GM21423 (cell line): ENCODE measurements at regions not wholly inside any gene's neighbourhood (a gene's known extent, or its start where the extent isn't known, plus 50 kb on each side); places are given as distances from the start of the nearest gene placed in this dataset.
"Not testable (repeated sequence)": the region's sequence is repeated elsewhere in the genome, so short reads cannot be mapped to it uniquely, and the experiment has no call there.

Source experiments
- ATAC-seq: cut with Tn5 transposase; IDR thresholded peaks from one replicate; pipeline ENCODE4 v1.9.1; 2021; ENCODE audit warnings: mild to moderate bottlenecking, moderate library complexity; ENCODE audit not compliant: unreplicated experiment

- no peak for ATAC-seq
Measured at GRCh38 chr18:60888071-60888624, 445.1 kb upstream of the CDH20 start.

- no peak for ATAC-seq
Measured at GRCh38 chr18:60889442-60889841, 443.8 kb upstream of the CDH20 start.

- no peak for ATAC-seq
Measured at GRCh38 chr18:60891936-60892335, 441.3 kb upstream of the CDH20 start.

GRCh38 chr18:60892441-60892840, 440.8 kb upstream of the CDH20 start:
- no peak for ATAC-seq

GRCh38 chr18:60892855-60893254, 440.4 kb upstream of the CDH20 start:
- no peak for ATAC-seq

GRCh38 chr18:60893355-60894097, 439.7 kb upstream of the CDH20 start:
- no peak for ATAC-seq

GRCh38 chr18:60894254-60894945, 438.8 kb upstream of the CDH20 start:
- ATAC-seq = no peak

GRCh38 chr18:60895181-60895580, 438.0 kb upstream of the CDH20 start:
- ATAC-seq = no peak

GRCh38 chr18:60898111-60898510, 435.1 kb upstream of the CDH20 start:
- ATAC-seq = no peak

GRCh38 chr18:60905699-60906098, 427.5 kb upstream of the CDH20 start:
- no peak for ATAC-seq

GRCh38 chr18:60910534-60910933, 422.7 kb upstream of the CDH20 start:
- ATAC-seq = no peak

GRCh38 chr18:60911504-60911903, 421.7 kb upstream of the CDH20 start:
- no peak for ATAC-seq

GRCh38 chr18:60915160-60915559, 418.1 kb upstream of the CDH20 start:
- ATAC-seq = no peak

GRCh38 chr18:60918862-60919261, 414.4 kb upstream of the CDH20 start:
- ATAC-seq = not testable (repeated sequence)

GRCh38 chr18:60925892-60926291, 407.3 kb upstream of the CDH20 start:
- no peak for ATAC-seq

GRCh38 chr18:60929966-60930365, 403.3 kb upstream of the CDH20 start:
- ATAC-seq = no peak

GRCh38 chr18:60935041-60935910, 398.0 kb upstream of the CDH20 start:
- no peak for ATAC-seq

GRCh38 chr18:60936101-60936500, 397.1 kb upstream of the CDH20 start:
- no peak for ATAC-seq

GRCh38 chr18:60943297-60943696, 389.9 kb upstream of the CDH20 start:
- ATAC-seq = no peak

GRCh38 chr18:60950634-60951033, 382.6 kb upstream of the CDH20 start:
- no peak for ATAC-seq

- no peak for ATAC-seq
Measured at GRCh38 chr18:60951091-60951490, 382.1 kb upstream of the CDH20 start.
